ENCODE measurements at regions not wholly inside any gene's neighbourhood (a gene's known extent, or its start where the extent isn't known, plus 50 kb on each side); places are given as distances from the start of the nearest gene placed in this dataset.
"Not testable (repeated sequence)": the region's sequence is repeated elsewhere in the genome, so short reads cannot be mapped to it uniquely, and the experiment has no call there.

DNA sequence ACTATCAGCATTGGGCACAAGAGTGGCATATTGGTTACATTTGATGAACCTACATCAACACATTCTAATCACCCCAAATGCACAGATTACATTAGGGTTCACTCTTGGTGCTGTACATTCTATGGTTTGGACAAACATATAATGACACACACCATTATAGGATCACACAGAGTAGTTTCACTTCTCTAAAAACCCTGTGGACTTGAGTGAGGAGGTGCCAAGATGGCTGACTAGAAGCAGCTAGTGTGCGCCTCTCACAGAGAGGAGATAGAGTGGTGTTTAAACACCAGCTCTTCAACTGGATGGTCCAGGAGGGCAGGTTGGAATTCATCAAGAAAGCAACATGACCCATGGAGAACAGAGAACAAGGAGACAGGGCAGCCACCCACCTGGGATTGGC, 265.6 kb downstream of the TDRD3 start:
- DNase-seq, result no peak

DNA sequence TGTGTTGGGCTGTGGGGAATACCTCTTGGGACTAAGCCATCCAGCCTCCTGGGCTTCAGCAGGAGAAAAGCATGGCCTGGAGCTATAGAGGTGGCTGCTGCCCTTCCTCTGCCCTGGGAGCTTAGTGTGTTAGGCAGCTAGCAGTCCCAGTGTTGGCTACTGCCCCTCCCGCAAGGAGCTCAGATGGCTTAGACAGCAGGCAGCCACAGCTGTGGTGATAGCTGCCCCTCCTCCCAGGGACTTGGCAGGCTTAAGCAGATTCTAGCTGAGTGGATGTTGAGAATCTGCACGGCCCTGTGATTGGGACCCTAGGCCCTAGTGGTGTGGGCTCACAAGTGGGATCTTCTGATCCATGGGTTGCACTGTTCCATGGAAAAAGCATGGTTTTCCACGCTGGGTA, 264.5 kb downstream of the TDRD3 start:
- no peak for DNase-seq

DNA sequence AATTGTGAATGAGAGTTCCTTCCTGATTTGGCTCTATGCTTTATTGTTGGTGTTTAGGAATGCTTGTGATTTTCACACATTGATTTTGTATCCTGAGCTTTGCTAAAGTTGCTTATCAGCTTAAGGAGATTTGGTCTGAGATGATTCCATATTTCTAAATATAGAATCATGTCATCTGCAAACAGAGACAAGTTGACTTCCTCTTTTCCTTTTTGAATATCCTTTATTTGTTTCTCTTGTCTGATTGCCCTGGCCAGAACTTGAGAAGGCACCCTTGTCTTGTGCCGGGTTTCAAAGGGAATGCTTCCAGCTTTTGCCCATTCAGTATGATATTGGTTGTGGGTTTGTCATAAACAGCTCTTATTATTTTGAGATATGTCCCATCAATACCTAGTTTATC, 260.6 kb downstream of the TDRD3 start:
- not testable (repeated sequence) for DNase-seq

DNA sequence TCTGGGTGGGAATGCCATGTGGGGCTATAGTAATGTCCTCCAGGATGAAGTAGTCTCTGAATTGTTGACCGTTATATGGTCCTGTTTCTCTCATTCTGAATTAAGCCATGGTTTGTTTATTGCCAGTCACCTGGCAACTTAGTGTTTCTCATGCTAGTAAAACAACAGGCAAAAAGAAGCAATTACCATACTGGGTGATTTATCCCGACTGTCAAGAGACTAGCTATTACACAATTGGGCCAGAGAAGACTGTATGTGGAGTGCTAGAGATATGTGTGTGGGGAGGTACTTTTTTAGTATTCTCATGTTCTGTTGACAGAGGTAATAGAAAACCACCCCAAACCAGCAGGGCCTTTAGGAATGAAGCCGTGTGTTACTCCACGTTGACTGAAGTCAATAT, 258.2 kb downstream of the TDRD3 start:
- no peak for DNase-seq

DNA sequence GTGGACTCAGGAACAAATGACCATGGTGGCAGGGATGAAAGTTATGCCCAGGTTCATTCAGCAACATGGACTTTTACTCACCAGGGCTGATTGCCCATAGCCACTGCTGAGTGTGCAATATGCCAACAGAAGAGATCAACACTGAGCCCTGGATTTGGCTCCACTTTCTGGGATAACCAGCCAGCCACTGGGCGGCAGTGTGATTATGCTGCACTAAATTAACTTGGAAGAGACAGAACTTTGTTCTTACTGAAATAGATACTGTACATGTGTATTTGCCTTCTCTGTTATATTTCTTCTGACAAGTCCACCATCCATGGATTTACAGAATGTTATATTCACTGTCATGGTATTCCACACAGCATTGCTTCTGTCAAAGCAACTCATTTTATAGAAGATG, 257.4 kb downstream of the TDRD3 start:
- no peak for DNase-seq

DNA sequence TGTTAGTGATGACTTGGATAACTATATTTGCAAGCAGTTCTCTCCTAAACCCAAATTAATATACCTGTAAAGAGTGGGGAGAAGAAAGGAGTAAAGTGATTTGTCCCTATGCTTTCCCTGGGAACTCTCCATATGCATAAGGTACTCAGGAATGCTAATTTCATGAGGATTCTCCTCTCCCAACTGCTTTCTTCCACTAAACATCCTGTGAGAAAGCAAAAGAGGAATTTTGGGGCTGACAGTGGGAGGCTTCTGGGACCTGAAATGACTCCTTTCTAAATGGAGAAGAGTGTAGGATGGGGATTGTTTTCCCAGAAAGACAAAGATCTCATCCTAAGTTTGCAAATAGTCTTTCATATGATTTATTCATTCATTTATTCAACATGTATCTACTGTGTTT, 250.5 kb downstream of the TDRD3 start:
- no peak for DNase-seq

DNA sequence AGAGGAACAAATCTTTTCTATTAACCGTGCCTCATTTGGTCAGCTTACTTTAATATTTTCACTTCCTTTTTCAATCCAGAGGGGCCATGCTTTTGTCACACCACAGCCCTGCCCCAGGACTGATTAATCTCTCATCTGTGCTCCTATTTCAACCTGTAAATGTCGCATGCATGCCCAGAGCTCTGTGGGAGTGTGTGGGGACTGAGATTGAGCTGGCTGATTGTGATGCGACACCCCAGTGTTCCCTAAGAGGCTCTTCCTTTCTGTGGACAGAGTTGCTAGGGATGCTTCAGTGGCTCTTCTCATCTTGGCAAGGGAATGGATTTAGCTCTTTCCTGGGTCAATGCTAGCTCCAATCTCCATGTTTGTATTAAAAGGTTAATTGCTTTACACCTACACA, 249.6 kb downstream of the TDRD3 start:
- DNase-seq, result no peak

DNA sequence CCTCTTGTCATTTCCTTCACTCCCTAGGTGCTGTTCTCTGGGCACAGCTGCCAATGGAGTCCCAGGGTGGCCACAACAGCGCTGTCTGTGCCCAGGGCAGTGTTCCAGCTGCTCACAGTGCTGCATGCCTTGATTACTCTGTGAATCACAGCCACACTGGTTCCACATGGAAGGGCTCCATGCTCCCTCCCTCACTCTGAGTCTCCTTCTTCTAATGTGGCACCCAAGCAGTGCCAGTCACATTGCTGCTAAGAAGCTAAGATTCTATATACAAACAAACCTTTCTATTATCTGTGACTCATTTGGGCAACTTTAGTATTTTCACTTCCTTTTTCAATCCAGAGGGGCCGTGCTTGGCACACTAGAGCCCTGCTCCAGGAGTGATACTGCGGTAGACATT, 248.7 kb downstream of the TDRD3 start:
- DNase-seq, result no peak

DNA sequence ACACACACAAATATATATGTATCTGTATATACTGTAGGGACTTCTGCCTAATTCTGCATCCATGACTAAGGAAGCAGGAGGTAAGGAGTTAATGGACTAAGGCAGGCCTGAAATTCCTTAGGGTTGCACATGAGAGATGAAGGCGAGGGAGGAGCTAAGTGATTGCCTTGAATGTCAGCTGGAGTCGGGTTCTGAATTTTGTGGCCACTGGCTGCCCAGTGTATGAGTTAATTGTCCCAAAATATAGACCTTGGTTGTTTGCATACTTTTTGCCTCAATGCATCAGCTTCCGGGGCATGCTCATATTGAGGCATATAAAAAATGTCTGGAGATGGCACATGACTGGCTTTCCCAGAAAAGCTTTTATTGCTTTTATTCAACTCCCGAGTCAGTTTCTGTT, 245.5 kb downstream of the TDRD3 start:
- DNase-seq, result no peak

DNA sequence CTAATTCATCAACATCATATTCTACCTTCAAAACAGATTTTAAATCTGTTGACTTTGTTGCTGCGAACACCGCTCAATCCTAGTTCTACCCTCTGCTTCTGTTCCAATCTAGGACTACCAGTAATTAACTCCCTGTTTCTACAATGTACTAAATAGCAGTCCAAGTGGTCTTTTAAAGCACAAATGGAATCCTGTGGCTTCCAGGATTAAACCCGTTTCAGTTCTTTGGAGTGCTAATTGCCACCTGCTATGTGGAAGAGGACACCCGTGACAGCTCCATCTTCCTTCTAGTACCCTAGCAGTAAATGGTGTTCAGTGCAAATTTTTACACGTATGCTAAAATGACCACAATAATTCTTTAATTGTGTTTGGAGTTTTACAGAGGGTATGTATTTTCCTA, 232.1 kb downstream of the TDRD3 start:
- no peak for DNase-seq

DNA sequence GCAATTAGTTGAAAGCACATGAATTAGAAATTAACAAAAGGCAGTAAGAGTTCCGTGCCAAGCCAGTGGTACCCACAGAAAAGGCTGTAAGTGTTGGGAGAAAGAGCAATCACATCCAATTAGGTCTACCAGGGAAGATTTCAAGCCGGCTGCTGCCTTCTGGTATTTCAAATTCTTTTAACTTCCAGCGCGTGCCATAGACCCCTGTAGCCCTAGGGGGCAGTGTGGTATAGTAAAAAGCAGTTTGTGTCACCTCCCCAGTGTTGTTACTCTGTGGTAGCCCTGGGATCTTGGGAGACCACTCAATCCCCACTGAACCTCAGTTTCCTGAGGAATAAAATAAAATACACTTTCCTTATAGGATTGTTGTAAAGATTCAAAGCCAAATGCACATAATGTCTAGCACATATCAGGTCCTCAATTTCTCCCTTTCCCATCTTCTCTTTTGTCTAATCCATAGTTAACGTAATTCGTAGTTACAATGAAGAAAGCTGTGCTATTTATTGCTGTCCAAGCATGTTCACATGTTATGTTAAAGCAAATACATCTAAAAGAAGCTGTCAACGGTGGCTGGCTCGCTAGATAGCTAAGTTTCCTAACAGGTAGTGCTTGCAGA, 230.2 kb downstream of the TDRD3 start:
- peak; percentile 21 to 52 for DNase-seq

Data from AML-193 (cell line).